ENCODE measurements at regions not wholly inside any gene's neighbourhood (a gene's known extent, or its start where the extent isn't known, plus 50 kb on each side); places are given as distances from the start of the nearest gene placed in this dataset.
"Not testable (repeated sequence)": the region's sequence is repeated elsewhere in the genome, so short reads cannot be mapped to it uniquely, and the experiment has no call there.

DNA sequence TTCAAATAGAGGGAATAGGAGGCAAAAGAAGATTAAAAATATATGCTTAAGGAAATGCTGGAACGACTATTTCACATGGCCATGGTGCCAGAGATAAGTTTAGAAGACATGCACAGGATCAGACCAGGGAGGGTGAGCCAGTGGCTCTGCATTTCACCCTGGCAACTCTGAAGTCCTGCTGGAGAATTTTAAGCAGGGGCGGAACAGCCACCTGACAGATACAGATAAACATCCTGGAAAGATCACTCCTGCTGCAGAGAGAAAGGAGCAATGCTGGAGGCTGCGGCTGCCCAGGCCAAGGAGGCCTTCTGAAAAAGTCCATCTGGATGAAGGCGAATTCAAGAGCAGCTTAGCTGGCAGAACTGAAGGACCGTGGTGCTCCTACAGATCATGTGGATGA is 755.9 kb downstream of the RNF144A start:
- no peak for DNase-seq (ENCODE audit: low spot score)

DNA sequence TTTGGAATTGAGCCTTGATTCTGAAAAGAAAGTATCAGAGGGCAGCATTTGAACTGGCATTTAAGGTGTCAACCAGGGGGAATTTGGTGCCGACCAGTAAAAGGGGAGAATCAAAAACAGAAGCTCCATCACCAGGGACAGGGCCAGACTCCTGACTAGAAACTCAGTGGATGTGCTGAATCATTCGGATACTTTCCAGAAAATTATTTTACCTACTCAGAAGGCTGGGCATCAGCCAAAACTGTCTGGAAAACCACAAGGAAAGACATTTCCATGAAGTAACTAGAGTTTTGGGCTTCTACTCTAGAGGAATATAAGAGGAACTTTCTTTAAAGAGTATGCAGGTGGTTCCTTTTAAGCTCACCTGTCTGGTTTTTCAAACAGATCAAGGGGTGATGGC is 756.6 kb downstream of the RNF144A start:
- no peak for DNase-seq (ENCODE audit: low spot score)

DNA sequence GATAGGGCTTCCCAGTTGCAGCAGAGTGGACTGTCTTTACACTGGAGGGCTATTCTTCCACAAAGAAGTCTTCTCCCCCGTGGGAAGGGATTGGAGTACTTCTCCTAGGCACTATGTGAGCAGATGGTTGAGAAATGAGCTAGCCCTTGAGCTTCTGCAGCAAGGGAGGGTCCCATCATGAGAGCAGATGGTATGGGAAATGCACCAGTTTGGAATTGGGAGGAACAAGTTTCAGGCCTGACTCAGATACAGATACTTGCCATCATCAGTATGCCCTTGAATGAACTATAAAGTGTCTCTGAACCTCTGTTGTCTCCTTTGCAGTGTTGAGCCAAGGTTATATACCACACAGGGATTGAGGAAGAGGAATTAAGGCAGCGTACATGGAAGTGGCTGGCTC is 757.4 kb downstream of the RNF144A start:
- DNase-seq (ENCODE audit: low spot score) = no peak

DNA sequence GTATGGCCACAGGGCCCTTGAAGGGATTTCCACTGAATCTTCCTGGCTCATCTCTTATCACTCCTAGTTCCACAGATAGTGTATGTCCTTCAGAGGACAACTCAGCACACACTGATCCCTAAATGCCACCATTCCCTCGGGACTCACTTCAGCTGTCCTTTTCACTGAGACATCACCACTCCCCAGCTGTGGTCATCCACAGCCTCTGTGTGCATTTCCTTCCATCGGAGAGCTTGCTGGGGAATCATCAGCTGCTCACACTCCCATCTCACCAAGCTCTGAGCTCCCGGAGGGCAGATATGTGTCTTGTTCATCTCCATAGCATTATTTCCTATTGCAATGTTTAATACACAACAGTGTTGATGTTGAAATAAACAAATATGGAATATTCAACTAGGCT is 759.5 kb downstream of the RNF144A start:
- DNase-seq (ENCODE audit: low spot score) = no peak

DNA sequence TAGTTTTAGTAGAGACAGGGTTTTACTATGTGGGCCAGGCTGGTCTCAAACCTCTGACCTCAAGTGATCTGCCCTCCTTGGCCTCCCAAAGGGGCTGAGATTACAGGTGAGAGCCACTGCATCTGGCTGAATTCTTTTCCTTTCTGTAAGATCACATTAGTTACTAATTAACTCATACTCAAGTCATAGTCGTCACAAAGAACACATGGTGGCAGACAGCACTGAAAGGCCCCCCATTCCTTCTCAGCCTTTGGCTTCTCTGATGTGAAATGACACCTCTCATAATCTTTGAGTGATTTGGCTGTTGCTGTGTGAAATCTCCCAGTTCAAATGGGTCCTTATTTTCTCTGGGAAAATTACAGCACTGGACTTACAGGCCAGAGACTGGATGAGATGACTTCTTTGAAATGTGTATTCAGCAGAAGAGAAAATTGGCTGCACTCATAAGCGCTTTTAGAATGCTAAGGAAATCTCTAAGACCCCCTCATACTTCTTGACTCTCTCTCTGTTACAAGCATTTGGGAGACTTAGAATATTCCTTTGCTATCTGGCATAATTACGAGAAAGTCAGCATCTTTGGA is 764.8 kb downstream of the RNF144A start:
- no peak for DNase-seq (ENCODE audit: low spot score)

DNA sequence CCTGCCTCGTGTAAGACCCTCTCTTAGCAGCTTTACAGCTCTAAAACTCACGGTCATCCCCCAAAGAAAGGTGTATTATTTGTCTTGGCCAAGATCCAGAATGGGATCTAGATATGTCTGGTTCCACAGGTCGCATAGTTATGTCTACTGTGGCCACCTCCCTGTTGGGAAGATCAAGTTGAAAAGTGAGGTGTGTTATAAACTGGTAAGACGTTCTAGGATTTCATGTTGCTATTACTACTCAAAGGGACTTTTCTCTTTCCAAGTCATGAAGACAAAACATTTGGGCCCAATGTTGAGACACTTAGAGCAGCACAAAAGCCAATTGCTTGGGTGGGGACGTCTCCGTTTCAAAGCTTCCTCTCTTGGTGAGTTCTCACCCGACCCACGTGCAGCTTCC is 766.0 kb downstream of the RNF144A start:
- DNase-seq (ENCODE audit: low spot score) = no peak

DNA sequence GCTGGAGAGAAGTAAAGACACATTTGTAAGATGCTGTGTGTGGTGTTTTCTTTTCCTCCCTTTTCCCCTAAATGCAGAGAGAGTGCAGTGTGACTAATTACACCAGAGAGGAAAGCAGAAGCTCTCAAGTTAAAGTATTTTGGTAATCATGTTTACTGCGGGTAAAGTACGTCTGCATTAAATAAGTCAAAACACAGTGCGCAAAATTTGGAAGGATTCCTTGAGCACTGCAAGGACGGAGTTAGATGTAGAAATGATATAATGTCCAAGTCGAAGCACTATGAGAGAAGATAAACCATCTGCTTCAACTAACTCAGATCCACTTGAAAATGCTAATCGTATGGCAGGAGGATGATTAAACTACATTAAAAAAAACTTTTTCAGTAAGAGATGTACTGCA is 766.5 kb downstream of the RNF144A start:
- DNase-seq (ENCODE audit: low spot score) = no peak

DNA sequence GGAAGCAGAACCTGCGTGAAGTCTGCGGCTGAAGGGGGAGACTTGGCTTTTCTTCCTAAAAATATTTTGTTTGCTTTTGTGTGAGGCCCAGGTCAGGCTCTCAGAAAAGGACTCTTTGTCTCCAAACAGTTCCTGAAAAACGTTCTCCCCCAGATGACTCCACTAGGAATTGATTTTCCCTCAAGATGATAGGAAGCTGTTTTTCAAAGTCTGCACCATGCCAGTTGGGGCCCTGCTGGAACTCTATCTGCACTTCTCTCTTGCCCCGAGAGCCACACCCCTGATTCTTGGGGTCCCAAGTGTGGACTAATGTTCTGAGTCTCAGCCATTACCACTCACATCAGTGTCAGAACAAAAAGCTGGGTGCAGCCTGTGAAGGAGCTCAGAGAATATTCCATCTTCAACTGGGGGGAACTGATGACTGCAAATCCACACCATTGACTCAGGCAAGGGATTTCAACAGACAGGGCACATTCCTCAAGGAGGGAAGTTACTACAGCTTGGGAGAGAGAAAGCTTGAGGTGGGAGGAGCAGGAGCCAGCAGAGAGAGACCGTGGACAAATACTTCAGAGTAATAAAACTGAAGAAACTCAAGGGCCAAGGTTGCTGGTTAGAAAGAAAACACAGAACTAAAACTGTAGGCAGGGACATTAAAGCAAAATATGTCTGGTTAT is 768.3 kb downstream of the RNF144A start:
- DNase-seq (ENCODE audit: low spot score) = no peak

DNA sequence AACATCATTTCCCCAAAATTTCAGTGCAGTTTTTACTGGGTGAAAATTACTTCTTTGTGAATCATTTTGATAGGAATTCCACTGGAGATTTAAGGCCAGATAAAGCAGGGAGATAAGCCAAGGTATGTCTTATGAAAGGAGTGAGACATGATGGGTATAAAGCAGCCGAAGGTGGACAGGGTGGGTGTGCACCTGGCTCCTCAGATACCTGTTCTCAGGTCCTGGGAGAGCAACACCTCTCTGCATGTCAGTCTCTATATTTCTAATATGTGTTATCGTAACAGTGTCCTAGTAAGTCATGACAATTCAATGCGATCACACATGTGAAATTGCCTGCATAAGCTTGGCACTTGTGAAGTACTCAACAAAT is 768.8 kb downstream of the RNF144A start:
- DNase-seq (ENCODE audit: low spot score) = no peak

DNA sequence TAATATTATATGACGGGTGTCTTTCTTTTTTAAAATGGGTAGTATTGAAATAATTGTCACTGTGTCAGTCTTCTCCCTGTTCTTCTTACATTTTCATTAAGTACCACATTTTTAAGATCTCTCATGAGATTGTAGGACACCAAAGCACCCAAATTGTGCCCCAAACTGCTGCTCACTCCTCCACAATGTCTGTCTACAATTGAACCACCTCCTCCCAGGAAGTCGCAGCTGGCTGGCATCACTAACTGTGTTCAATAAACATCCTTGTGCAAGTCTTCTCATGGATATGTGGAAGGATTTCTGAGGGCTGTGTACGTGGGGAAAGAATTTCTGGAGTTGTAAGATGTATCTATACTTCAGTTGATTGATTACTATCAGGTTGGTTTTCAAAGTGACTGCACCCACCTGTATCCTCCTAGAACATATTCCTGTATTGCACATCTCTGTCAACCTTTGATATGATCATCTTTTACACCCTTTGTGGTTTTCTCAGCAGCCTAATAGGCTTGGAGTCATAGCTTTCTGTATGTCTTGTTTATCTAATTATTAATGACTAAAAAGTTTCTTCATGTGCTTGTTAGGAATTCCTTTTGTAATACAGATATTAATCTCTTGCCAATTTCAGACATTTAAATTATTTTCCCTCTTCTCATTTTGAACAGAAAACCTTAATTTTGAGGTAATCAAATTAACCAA is 774.9 kb downstream of the RNF144A start:
- no peak for DNase-seq (ENCODE audit: low spot score)

DNA sequence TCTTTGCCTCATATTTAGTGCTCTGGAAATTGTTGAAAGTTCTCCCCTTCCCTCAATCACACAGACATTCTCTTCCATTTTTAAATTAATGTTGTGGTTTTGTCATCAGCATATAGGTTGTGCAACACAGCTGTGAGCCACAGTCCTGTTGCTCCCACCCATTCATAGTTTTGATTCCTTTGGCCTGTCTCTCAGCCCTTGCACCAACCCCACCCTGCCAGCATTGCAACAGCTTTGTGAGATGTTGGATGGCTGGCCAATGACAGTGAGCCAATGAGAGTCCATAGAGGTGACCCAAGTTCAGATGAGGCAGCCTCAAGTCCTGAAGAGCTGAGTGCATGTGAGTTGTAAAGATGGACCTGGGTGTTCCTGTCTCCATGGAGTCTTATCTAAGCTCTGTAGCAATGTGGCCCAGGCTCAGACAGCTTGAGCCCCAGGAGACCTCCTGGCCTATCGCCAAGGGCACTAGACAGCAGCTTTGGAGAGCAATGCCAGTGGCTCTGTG is 775.5 kb downstream of the RNF144A start:
- DNase-seq (ENCODE audit: low spot score) = no peak

DNA sequence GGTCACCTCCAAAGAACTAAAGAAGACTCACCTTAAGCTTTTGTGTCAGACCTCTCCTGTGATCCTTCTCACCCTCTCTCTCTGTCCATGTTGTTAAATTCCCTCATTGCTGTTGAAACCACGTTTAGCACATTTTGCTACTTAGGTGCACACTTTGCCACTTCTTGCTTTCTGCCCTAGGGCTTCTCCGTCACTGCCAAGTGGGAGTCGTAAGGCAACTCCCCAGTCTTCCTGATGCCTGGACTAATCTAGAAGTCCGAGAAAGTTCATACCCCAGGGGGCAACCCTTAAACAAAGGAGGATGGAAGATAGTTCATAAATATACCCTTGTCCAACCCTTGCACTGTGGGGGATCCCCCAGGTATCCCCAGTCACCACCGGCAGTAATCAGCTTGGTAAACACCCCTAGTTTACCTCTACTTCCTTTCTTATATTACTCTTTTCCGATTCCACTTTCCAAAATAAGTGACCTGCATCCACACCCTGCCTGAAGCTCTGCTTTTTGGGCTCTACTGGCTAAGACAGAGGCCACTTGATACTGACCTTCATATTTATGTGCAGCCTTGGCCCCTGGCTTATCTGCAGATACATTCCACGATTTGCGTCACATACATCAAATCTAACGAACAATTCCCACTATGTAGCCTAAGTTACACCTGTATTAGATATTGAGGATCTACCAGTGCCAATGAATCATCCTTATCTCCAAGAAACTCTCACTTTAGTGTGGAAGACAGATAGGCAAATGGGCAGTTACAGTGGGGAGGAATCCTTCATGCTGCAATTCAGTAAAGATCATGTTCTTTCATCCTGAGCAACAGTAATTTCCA is 776.2 kb downstream of the RNF144A start:
- DNase-seq (ENCODE audit: low spot score) = no peak

DNA sequence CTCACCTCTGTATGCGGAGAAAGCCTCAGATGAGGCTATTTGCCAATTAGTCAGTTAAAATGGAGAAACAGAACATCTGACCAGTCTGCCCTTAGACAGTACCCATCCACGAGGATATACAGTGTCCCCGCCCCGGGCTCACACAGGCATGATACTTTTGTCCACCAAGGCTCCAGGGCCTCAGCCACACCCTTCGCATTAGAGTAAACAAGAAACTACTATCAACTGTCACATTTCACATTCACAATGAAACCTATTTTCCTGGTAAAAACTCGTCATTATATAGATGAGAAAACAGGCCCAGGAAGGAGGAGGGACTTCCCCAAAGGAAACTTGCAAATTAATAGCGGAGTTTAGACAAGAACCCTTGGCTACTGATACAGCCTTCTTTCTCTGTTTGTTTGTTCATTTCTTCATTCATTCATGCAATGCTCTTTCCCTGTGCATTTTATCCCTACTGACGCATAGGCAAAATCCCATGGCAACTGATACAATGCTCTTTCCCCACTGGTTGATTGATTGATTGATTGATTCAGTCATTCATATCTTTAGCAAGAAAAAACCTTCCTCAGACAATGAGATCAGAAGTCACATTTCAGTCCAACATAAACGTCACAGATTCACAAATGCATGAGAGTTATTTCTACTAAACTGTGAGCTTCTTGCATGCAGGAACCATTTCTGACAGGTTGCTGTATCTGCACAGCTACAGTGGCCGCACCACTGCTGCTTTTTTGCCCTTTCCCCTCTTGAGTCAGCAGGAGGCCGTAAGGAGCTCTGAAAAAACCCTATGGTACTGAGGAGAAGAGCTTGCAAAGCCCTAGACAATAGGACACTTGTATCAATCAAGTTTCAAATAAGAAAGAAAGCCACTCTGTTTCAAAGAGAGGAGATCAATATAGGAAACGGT is 777.1 kb downstream of the RNF144A start:
- DNase-seq (ENCODE audit: low spot score) = no peak

DNA sequence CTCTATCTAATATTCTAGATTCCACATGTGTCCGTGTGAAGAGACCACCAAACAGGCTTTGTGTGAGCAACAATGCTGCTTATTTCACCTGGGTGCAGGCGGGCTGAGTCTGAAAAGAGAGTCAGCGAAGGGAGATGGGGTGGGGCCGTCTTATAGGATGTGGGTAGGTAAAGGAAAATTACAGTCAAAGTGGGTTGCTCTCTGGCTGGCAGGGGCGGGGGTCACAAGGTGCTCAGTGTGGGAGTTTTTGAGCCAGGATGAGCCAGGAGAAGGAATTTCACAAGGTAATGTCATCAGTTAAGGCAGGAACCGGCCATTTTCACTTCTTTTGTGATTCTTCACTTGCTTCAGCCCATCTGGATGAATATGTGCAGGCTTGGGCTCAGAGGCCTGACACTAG is 779.3 kb downstream of the RNF144A start:
- DNase-seq (ENCODE audit: low spot score) = not testable (repeated sequence)

DNA sequence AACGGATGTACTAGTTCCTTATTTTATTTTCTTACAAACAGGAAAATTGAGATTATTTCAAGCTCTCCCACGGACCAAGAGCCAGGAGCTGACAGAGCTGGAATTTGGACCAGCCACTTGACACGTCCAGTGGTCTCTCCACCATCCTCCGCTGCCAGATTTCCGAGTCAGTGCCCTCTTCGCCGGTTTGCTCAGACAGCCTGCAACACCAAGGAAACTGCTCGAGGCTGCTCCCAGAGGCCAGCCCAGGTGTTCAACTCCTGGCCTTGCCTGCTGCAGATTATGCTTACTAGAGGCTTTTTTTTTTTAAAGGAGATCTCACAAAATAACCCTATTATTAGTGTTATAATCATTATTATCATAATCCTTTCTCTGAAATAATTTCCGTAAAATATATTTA is 779.8 kb downstream of the RNF144A start:
- DNase-seq (ENCODE audit: low spot score) = no peak

DNA sequence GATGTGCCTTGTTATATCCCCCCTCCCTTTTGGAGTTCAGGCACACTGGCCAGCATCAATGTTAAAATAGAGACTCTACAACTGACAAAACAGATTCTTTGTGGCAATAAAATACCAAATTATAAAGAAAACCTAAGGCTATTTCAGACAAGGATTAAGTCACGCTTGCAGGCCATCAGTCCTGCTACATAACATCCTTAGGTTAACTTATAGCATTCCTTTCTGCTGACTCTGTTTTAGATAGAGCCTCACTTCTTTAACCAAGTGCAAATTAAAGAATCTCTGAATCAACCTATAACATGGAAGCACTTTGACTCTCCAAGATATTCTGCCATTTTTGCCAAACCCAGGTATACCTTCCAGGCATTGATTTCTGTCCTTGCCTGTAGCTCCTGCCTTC is 784.6 kb downstream of the RNF144A start:
- DNase-seq (ENCODE audit: low spot score) = no peak

DNA sequence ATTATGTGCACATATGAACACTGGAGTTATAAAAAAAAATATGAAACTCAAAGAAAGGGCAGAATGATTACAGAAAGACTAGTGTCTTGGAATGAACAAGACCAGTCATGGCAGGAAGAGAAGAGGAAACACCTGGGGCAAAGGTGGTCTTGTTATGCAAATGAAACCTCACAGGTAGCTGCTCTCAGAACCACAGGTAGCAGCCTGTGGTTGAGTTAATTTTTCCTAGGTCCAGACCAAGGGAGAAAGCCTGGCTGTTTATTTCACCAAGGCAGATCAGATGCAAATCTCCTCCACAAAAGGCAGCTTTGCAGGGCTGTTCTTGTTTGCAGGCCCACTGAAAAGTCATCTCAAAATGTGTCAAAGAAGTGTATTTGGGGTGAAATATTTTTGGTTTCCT is 785.8 kb downstream of the RNF144A start:
- DNase-seq (ENCODE audit: low spot score) = no peak

DNA sequence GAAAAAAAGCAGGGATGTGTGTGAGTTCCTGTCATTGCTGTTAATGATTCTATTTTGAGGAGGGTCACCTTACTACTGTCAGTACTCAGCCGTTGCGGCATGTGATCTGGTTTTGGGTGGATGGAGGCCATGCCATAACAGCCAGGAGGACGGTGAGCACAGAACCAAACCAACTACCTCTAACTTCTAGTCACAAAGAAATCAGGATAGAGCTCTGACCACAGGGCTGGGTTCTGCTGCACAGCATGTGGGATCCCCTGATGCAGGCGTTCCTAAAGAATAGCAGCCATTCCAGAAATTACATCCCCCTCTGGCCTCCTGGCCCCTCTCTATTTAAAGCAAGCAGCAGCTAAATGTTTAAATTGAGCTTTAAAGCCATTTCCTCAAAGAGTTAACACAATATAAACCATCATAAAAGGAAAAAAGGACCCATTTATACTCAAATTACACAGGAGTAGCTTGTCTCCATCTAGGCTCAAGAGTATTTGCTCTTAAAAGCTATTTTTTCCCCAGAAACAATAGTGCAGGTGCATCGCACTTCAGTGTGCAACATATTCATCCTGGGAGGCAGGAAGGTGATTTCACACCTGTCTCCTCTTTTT is 786.4 kb downstream of the RNF144A start:
- no peak for DNase-seq (ENCODE audit: low spot score)

DNA sequence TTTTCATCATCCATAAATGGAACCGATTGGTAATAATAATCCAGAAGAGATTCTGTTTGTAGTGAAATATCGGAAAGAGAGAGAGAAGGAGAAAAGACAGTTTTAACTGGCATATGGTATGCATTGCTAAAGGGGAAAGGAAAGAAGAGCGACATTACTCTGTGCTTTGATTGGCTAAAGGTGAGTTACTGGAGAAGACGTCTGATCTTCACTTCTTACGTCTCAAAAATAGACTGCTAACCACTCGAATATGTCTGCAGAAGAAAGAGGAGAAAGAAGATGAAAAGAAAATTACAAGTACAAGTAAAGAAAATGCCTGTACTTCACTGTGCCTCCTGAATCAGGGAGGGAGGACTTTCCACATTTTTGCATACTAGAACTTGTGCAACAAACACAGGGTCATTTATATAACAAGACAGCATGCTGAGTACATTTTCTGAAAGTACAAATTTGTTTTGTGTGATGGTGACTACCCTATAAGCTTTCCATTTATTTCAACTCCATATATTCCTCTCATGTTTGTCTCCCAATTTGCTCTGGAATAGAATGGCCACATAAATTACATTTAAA is 787.2 kb downstream of the RNF144A start:
- no peak for DNase-seq (ENCODE audit: low spot score)

DNA sequence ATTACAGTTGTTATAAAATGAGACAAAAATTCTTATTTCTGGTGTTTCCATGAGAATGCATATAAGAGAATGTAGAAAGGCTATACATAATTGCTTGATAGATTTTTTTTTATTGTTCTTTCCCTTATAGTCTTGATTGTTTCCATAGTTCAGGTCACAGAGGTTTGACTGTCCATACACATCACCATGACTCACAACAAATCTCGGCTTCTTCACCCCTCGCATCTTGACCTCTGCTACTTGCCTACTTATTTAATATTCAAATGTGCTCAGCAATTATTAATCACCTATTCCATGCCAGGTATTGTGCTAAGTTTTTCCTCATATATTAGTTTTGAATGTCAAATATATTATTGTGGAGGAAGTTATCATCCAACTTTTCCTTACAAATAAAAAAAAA is 789.6 kb downstream of the RNF144A start:
- no peak for DNase-seq (ENCODE audit: low spot score)

Data from SK-N-DZ (cell line).